VCaP (cell line): ENCODE measurements at regions not wholly inside any gene's neighbourhood (a gene's known extent, or its start where the extent isn't known, plus 50 kb on each side); places are given as distances from the start of the nearest gene placed in this dataset.
A peak's percentile ranks its signal among the peaks of the same experiment; 100 is the strongest.

Experiments used
- H3K27ac ChIP-seq: fragments of 450-650 bp; 2 replicates; pipeline ENCODE4 v1.5.1; 2017
- TF ChIP-seq, protein P1 (sequence below): fragments of 450-650 bp; conservative IDR thresholded peaks from 2 replicates; pipeline ENCODE4 v1.5.1; 2017; ENCODE audit warnings: mild to moderate bottlenecking, moderate library complexity

DNA sequence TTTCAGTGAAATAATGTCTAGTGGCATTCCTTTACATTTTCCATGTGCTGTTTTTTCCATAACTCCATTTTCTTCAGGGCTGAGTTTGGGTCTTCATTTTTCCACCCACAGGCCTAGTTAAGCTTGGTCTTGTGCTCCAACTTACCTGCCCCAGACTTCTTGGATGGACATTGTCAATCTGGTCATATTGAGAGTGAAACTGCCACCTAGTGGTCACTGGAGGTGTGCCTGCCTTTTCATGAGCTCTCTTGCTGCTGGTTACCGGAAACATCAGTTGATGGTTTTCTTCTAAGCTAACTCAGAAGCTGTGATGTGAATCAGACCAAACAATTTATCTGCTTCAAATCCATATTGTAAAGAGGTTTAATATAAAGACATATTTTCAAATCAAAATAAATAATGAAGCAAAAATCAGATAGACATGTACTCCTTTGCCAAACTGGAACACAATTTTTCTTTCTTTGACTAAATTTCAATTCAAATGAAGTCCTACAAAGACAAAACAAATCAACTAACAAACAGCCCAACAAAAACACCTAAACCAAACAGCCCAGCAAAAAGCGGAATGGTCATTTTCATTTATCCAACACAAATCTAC lies 135.1 kb upstream of the RASGRP1 start:
- TF ChIP-seq, protein P1, sequence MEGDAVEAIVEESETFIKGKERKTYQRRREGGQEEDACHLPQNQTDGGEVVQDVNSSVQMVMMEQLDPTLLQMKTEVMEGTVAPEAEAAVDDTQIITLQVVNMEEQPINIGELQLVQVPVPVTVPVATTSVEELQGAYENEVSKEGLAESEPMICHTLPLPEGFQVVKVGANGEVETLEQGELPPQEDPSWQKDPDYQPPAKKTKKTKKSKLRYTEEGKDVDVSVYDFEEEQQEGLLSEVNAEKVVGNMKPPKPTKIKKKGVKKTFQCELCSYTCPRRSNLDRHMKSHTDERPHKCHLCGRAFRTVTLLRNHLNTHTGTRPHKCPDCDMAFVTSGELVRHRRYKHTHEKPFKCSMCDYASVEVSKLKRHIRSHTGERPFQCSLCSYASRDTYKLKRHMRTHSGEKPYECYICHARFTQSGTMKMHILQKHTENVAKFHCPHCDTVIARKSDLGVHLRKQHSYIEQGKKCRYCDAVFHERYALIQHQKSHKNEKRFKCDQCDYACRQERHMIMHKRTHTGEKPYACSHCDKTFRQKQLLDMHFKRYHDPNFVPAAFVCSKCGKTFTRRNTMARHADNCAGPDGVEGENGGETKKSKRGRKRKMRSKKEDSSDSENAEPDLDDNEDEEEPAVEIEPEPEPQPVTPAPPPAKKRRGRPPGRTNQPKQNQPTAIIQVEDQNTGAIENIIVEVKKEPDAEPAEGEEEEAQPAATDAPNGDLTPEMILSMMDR, result peak; percentile 90
- no peak overlapping the region for H3K27ac ChIP-seq

GRCh38 chr15:38701149-38701548 lies 136.5 kb upstream of the RASGRP1 start:
- TF ChIP-seq, protein P1, result no peak
- H3K27ac ChIP-seq, result peak overlapping the region; percentile 67; the same call in 1 of the 2 replicates

- TF ChIP-seq, protein P1, result no peak
- peak overlapping the region; percentile 67 for H3K27ac ChIP-seq
These were observed 137.7 kb upstream of the RASGRP1 start for GRCh38 chr15:38702178-38702912.

- TF ChIP-seq, protein P1, result no peak
- no peak overlapping the region for H3K27ac ChIP-seq
These were observed 141.0 kb upstream of the RASGRP1 start for GRCh38 chr15:38705436-38706219.

DNA sequence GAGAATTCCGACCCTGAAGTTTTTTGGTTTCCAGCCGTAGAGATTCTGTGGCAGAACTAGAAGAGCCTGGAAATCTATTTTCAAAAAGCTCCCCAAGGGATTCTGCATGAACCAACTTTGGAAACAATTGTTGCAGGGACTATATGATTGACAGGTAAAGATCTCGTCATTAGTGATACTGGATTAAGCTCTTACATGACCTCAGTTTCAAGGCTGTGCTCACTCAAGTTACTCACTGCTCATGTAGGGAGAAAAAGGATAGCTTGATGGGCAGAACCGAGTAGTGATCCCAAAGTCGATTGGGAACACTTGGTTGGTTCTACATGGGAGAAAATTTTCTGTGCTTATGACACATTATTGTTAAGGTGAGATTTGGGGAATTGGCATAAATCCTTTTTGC lies 142.3 kb upstream of the RASGRP1 start:
- TF ChIP-seq, protein P1, result no peak
- no peak overlapping the region for H3K27ac ChIP-seq

- H3K27ac ChIP-seq, result peak overlapping the region; percentile 56
- TF ChIP-seq, protein P1, result peak; percentile 82
These were observed 143.4 kb upstream of the RASGRP1 start for GRCh38 chr15:38707802-38708671.
